DOHH2 (cell line): ENCODE measurements at regions not wholly inside any gene's neighbourhood (a gene's known extent, or its start where the extent isn't known, plus 50 kb on each side); places are given as distances from the start of the nearest gene placed in this dataset.

Source experiments
- H3F3A ChIP-seq: fragments of 200-600 bp; sonication (generic), shearing (Covaris generic); 2 replicates; pipeline ENCODE4 v1.6.0; 2016; ENCODE audit warnings: antibody characterized with exemption, mild to moderate bottlenecking; ENCODE audit not compliant: control insufficient read depth, insufficient read depth
- H3K27ac ChIP-seq: fragments of 200-600 bp; sonication (generic); 2 replicates; pipeline ENCODE4 v1.5.1; 2014; ENCODE audit warnings: low read depth, mild to moderate bottlenecking, low read length, moderate library complexity
- H3K27me3 ChIP-seq: fragments of 200-600 bp; sonication (generic); 2 replicates; pipeline ENCODE4 v1.6.1; 2014; ENCODE audit warnings: mild to moderate bottlenecking, low read length, mixed read lengths; ENCODE audit not compliant: control insufficient read depth
- H3K36me3 ChIP-seq: fragments of 200-600 bp; sonication (generic); 2 replicates; pipeline ENCODE4 v1.6.1; 2014; ENCODE audit warnings: mild to moderate bottlenecking, low read length, moderate library complexity, mixed read lengths; ENCODE audit not compliant: control insufficient read depth
- H3K4me1 ChIP-seq: fragments of 200-600 bp; sonication (generic); 2 replicates; pipeline ENCODE4 v1.6.1; 2014; ENCODE audit warnings: mild to moderate bottlenecking, low read length, mixed read lengths; ENCODE audit not compliant: control insufficient read depth
- H3K4me2 ChIP-seq: fragments of 200-600 bp; sonication (generic); 2 replicates; pipeline ENCODE4 v1.6.0; 2014; ENCODE audit warnings: mild to moderate bottlenecking, low read length, moderate library complexity
- H3K4me3 ChIP-seq: fragments of 200-600 bp; sonication (generic); 2 replicates; pipeline ENCODE4 v1.5.1; 2014; ENCODE audit warnings: mild to moderate bottlenecking, low read length, mixed read lengths
- H3K79me2 ChIP-seq: fragments of 200-600 bp; sonication (generic); 2 replicates; pipeline ENCODE4 v1.6.1; 2014; ENCODE audit warnings: mild to moderate bottlenecking, low read length, mixed read lengths; ENCODE audit not compliant: control insufficient read depth
- H3K9me2 ChIP-seq: fragments of 200-600 bp; sonication (generic); replicated peaks from 2 replicates; pipeline ENCODE4 v1.6.1; 2014; ENCODE audit warnings: mild to moderate bottlenecking, low read length, mixed read lengths; ENCODE audit not compliant: control insufficient read depth
- H3K9me3 ChIP-seq: fragments of 200-600 bp; sonication (generic); 2 replicates; pipeline ENCODE4 v1.6.1; 2014; ENCODE audit warnings: antibody characterized with exemption, low read length, mixed read lengths; ENCODE audit not compliant: control insufficient read depth, insufficient read depth
- H4K20me1 ChIP-seq: fragments of 200-600 bp; sonication (generic); 2 replicates; pipeline ENCODE4 v1.6.0; 2014; ENCODE audit warnings: low read depth, mild to moderate bottlenecking, antibody characterized with exemption, low read length, moderate library complexity; ENCODE audit not compliant: control insufficient read depth, insufficient read depth
- CTCF ChIP-seq: fragments of 200-600 bp; sonication (generic); IDR thresholded peaks from one replicate; pipeline ENCODE4 v1.5.1; 2014; ENCODE audit warnings: antibody characterized with exemption, mild to moderate bottlenecking, low read depth, low read length; ENCODE audit not compliant: poor library complexity, severe bottlenecking
- EZH2phosphoT487 ChIP-seq: fragments of 200-600 bp; sonication (generic); IDR thresholded peaks from 2 replicates; pipeline ENCODE4 v1.6.1; 2017; ENCODE audit warnings: borderline replicate concordance, mild to moderate bottlenecking, antibody characterized with exemption, low read length, moderate library complexity, mixed read lengths

- H4K20me1 ChIP-seq: no peaks in the 10 kb centered on the region
- no peak overlapping the region for H3K4me3 ChIP-seq
- no peak overlapping the region for H3K27ac ChIP-seq
- H3F3A ChIP-seq: no peaks in the 10 kb centered on the region
- H3K27me3 ChIP-seq: peaks cover 4% of the 10 kb centered on the region; the same call in 1 of the 2 replicates
- H3K4me1 ChIP-seq: no peaks in the 10 kb centered on the region
- no peaks in the 10 kb centered on the region for H3K9me2 ChIP-seq
- no peak overlapping the region for H3K4me2 ChIP-seq
- H3K9me3 ChIP-seq: no peaks in the 10 kb centered on the region
- no peaks in the 10 kb centered on the region for H3K36me3 ChIP-seq
- TF ChIP-seq CTCF (no peak), EZH2phosphoT487 (no peak)
- H3K79me2 ChIP-seq: no peaks in the 10 kb centered on the region
These were observed 425.2 kb downstream of the METTL4 start for GRCh38 chr18:2146092-2146491.

DNA sequence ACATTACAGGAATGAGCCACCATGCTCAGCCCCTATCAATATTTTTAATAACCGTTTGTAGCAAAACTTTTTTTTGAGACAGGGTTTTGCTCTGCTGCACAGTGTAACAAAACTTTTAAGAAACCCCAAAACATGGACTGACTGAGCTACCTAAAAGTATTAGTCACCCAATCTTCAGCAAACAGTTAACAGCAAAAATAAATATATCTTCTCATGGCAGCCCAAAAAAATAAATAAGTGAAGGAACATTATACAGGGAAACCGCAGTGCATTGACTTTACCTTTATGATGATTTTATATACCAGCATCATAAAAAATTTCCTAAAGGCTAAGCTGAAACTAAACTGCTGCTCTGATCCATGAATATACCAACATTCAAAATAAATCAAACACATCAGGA is 424.6 kb downstream of the METTL4 start:
- H3K4me3 ChIP-seq: no peak overlapping the region
- H4K20me1 ChIP-seq: no peaks in the 10 kb centered on the region
- no peaks in the 10 kb centered on the region for H3K9me2 ChIP-seq
- H3F3A ChIP-seq: no peaks in the 10 kb centered on the region
- peaks cover 5% of the 10 kb centered on the region; the same call in 1 of the 2 replicates for H3K27me3 ChIP-seq
- TF ChIP-seq EZH2phosphoT487 (no peak), CTCF (no peak)
- no peak overlapping the region for H3K27ac ChIP-seq
- no peaks in the 10 kb centered on the region for H3K9me3 ChIP-seq
- H3K4me2 ChIP-seq: no peak overlapping the region
- H3K36me3 ChIP-seq: no peaks in the 10 kb centered on the region
- H3K79me2 ChIP-seq: no peaks in the 10 kb centered on the region
- H3K4me1 ChIP-seq: no peaks in the 10 kb centered on the region

GRCh38 chr18:2147476-2148230 is 423.7 kb downstream of the METTL4 start:
- Histone ChIP-seq H3K4me2 (no peak overlapping the region), H3K9me2 (no peaks in the 10 kb centered on the region), H3K27me3 (peaks cover 5% of the 10 kb centered on the region; the same call in 1 of the 2 replicates), H3K27ac (no peak overlapping the region), H3K79me2 (no peaks in the 10 kb centered on the region), H3K36me3 (no peaks in the 10 kb centered on the region), H3K4me1 (no peaks in the 10 kb centered on the region), H3K4me3 (no peak overlapping the region), H3F3A (no peaks in the 10 kb centered on the region), H3K9me3 (no peaks in the 10 kb centered on the region), H4K20me1 (no peaks in the 10 kb centered on the region)
- TF ChIP-seq EZH2phosphoT487: no peak
- TF ChIP-seq CTCF: no peak
